ENCODE measurements at regions not wholly inside any gene's neighbourhood (a gene's known extent, or its start where the extent isn't known, plus 50 kb on each side); places are given as distances from the start of the nearest gene placed in this dataset.

DNA sequence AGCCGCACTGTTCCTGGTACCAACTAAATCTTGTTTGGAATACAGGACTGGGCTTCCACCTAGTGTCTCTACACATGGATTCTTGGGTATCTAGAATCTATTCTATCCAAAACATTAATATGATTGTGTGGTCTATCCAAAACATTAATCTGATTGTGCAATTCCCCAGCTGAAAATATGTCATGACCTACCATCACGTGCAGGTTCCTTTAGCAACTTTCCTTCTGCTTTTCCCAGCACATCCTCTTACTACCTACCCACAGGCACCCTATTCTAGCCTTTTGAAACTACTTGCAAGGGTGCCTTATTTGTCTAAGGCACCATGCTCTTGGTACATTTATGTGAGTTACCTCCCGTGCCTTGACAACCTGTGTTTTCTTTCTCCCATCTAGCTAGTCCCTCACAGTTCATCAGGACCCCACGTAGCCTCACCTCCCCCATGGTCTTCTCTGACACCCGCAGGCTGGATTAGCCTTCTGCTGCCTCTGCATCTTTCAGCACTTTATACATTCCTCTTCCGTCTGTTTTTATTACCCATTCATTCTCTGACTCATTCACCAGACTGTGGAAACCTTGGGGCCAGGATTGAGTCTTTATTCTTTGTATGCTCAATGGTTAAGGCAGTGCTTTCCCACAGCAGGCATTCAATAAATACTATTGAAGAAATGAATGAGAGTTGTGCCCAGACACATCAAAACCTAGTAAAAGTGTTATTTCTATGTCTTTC, 88.8 kb upstream of the FAM9B start:
- TF ChIP-seq, protein P1, sequence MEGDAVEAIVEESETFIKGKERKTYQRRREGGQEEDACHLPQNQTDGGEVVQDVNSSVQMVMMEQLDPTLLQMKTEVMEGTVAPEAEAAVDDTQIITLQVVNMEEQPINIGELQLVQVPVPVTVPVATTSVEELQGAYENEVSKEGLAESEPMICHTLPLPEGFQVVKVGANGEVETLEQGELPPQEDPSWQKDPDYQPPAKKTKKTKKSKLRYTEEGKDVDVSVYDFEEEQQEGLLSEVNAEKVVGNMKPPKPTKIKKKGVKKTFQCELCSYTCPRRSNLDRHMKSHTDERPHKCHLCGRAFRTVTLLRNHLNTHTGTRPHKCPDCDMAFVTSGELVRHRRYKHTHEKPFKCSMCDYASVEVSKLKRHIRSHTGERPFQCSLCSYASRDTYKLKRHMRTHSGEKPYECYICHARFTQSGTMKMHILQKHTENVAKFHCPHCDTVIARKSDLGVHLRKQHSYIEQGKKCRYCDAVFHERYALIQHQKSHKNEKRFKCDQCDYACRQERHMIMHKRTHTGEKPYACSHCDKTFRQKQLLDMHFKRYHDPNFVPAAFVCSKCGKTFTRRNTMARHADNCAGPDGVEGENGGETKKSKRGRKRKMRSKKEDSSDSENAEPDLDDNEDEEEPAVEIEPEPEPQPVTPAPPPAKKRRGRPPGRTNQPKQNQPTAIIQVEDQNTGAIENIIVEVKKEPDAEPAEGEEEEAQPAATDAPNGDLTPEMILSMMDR (IDR thresholded peaks at IDR 0.05; ENCODE audit: insufficient read depth, low read length), result no peak
- no peak for TF ChIP-seq GABPA (IDR thresholded peaks at IDR 0.05; ENCODE audit: low read depth)
